NCI-H2196 (cell line): ENCODE measurements at regions not wholly inside any gene's neighbourhood (a gene's known extent, or its start where the extent isn't known, plus 50 kb on each side); places are given as distances from the start of the nearest gene placed in this dataset.
A peak's percentile ranks its signal among the peaks of the same experiment; 100 is the strongest.
"Not testable (repeated sequence)": the region's sequence is repeated elsewhere in the genome, so short reads cannot be mapped to it uniquely, and the experiment has no call there.

Experiments used
- DNase-seq: peaks from one replicate; lab custom pipeline; 2025; ENCODE audit not compliant: unreplicated experiment; lab: John Stamatoyannopoulos, UW

DNA sequence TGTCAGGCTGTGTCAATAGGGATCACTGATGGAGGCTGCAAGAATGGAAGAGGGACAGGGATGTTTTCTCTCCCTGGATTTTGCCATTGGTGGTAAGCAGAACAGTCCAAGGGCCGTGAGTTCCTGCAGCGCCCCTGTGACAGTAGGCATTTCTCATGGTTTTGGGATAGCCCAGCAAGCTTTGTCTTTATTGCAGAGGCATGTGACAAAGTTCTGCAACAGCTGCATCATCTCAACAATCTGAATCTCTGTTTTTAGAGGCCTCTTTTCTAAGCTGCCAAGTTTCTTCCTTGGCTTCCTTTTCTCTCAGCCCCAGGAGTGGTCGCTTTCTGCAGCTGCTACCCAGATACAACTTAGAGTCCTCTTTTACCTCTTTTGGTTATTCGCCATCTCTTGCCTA lies 95.7 kb upstream of the TSHZ3 start:
- no peak for DNase-seq

DNA sequence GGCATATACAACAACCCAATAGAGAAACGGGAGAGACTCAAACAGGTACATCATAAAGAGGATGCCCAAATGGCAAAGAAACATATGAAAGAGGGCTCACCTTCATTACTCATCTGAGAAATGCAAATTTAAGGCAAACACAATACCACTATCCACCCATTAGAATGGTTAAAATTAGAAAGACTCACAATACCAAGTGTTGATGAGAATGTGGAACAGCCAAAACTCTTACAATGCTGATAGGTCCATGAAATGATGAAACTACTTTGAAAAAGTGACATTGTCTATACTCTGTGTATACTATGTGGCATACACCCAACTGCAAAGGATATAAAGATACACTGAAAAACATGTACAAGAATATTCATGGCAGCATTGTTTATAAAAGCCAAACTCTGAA lies 96.2 kb upstream of the TSHZ3 start:
- no peak for DNase-seq

- DNase-seq: peak; percentile 71
Observed at GRCh38 chr19:31448221-31448657, 99.0 kb upstream of the TSHZ3 start.

GRCh38 chr19:31449379-31449778 lies 100.1 kb upstream of the TSHZ3 start:
- no peak for DNase-seq

GRCh38 chr19:31450696-31451095 lies 101.5 kb upstream of the TSHZ3 start:
- no peak for DNase-seq

DNA sequence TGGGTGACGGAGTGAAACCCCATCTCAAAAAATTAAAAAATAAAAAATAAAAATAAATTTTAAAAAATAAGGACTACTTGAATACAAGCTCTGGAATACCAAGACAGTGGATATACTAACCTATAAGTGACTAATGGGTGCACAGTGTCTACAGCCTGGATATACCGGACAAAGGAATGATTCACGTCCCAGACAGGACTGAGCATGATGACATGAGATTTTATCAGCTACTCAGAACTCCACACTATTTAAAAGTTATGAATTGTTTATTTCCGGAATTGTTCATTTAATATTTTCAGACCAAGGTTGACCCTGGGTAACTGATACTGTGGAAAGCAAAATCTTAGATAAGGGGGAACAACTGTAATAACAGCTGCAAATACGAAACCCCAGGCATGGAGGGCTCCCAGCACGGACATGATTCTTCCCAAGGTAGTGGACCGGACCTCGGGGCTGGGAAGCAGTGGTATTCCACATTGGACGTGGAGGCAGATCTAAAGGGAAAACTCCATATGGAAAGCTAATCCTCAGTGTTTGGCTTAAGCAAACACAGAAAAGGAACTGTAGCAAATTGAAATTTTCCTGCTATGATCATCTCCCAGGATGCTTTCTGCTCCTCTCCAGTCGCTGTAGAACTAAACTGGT lies 102.6 kb upstream of the TSHZ3 start:
- DNase-seq: no peak

GRCh38 chr19:31459430-31459829 lies 110.2 kb upstream of the TSHZ3 start:
- DNase-seq: no peak

DNA sequence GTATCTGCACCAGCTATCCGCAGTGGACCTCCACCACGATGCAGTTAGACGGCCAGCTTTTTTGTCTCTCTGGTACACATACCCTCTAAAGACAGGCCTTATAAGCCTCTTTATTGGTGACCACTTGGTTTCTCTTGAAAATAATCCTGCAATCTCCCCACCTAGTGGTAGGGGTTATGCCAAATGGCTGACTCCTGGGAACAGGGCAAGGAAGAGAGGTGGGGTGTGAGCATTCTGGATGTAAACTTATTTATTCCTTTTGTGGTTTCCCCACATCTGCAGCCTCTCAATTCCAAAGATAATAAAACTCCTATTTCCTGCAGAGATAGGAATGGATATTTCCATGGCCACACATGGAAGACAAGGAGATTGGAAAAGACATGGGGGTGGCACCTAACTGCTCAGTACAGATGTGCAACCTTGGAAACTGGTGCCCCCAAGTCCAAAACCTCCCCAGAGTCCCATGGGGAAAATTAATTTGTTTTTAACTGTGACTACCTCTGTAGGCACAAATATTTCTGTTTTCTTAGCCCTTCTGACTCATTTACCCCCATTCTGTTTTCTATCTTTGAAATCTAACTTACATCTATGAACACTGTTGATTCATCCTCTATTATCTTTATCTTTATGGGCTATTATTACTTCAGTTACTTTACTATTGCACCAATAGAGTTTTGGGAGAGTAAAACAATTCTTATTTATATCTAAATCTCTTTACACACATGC lies 112.7 kb upstream of the TSHZ3 start:
- DNase-seq: no peak

DNA sequence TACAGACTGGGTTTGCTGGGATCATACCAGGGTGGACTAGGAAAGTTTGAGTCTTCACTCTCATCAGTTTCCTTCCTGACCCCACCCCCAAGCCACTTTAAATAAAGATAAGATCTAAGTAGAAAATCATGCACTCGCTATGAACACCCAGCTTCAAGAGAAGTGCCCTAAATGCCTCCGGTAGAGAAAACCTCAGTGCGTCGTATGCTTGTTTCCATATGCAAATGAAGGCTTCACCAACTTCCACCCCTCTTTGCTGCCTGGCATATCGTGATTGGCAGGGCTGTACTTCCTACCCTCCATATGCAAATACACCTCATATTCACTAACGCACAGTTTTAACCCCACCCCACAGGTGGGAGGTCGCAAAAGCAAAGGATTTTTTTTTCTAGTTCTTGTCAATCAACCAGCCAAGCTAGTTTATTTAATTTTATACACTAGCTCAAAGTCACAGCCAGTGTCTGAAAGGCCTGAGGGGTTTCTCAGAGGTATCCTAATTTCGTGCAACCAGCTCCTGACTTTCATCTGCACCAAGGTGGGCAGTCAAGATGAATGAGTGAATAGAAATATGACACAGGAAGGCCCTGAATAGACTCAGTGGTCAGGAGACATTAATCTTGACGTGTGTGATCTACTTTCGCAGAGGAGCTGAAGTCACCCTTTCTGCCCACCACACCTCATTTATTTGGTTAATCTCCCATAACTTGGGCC lies 121.1 kb upstream of the TSHZ3 start:
- DNase-seq: no peak

DNA sequence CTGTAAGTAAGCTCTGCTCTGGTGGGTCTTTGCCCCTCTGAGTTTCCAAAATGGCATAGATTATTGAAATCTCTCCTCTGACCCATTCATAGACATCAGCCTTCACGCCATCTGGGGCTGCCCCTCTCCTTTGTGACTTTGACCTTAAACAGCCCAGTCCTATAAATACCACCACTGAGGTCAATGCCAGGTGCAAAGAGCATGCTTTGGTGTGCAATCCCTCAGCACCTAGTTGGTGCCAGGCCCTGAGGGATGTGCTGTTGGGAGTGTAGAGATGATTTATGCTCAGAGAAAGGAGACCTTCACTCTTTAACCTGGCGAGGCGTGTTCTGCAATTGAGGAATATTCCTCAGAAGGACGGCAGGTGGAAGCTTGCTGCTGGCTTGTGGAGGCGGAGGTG lies 121.7 kb upstream of the TSHZ3 start:
- DNase-seq: no peak

GRCh38 chr19:31478241-31478640 lies 129.0 kb upstream of the TSHZ3 start:
- no peak for DNase-seq

- no peak for DNase-seq
Observed at GRCh38 chr19:31483226-31483857, 134.1 kb upstream of the TSHZ3 start.

GRCh38 chr19:31484858-31485410 lies 135.7 kb upstream of the TSHZ3 start:
- not testable (repeated sequence) for DNase-seq

GRCh38 chr19:31485472-31485871 lies 136.2 kb upstream of the TSHZ3 start:
- DNase-seq: no peak

GRCh38 chr19:31491242-31491641 lies 142.0 kb upstream of the TSHZ3 start:
- no peak for DNase-seq

DNA sequence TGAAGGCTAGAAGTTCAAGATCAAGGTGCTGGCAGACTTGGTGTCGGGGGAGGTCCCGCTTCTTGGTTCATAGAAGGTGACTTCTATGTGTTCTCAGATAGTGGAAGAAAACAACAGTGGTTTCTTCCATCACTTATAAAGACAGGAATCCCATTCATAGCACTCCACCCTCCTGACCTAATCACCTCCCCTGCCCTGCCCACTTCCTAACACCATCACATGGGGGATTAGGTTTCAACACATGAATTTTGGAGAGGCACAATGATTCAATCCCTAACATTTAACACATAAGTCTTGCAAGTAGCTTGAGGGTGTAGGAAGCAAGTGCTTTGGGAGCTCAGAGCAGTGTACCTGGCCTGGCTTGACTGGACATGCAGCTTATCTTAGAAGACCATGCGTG lies 142.8 kb upstream of the TSHZ3 start:
- no peak for DNase-seq

- no peak for DNase-seq
Observed at GRCh38 chr19:31496076-31496475, 146.8 kb upstream of the TSHZ3 start.

- no peak for DNase-seq
Observed at GRCh38 chr19:31497709-31498108, 148.5 kb upstream of the TSHZ3 start.

GRCh38 chr19:31498781-31499180 lies 149.5 kb upstream of the TSHZ3 start:
- no peak for DNase-seq

- no peak for DNase-seq
Observed at GRCh38 chr19:31499281-31500196, 150.3 kb upstream of the TSHZ3 start.
